VCaP (cell line): ENCODE measurements at regions not wholly inside any gene's neighbourhood (a gene's known extent, or its start where the extent isn't known, plus 50 kb on each side); places are given as distances from the start of the nearest gene placed in this dataset.
A peak's percentile ranks its signal among the peaks of the same experiment; 100 is the strongest.
"Not testable (repeated sequence)": the region's sequence is repeated elsewhere in the genome, so short reads cannot be mapped to it uniquely, and the experiment has no call there.

Experiments
- H3K27ac ChIP-seq: fragments of 450-650 bp; 2 replicates; pipeline ENCODE4 v1.5.1; 2017
- TF ChIP-seq, protein P1 (sequence below): fragments of 450-650 bp; conservative IDR thresholded peaks from 2 replicates; pipeline ENCODE4 v1.5.1; 2017; ENCODE audit warnings: mild to moderate bottlenecking, moderate library complexity

GRCh38 chr7:142520885-142521284 lies 228.4 kb upstream of the PRSS1 start:
- H3K27ac ChIP-seq, result not testable (repeated sequence)
- TF ChIP-seq, protein P1, sequence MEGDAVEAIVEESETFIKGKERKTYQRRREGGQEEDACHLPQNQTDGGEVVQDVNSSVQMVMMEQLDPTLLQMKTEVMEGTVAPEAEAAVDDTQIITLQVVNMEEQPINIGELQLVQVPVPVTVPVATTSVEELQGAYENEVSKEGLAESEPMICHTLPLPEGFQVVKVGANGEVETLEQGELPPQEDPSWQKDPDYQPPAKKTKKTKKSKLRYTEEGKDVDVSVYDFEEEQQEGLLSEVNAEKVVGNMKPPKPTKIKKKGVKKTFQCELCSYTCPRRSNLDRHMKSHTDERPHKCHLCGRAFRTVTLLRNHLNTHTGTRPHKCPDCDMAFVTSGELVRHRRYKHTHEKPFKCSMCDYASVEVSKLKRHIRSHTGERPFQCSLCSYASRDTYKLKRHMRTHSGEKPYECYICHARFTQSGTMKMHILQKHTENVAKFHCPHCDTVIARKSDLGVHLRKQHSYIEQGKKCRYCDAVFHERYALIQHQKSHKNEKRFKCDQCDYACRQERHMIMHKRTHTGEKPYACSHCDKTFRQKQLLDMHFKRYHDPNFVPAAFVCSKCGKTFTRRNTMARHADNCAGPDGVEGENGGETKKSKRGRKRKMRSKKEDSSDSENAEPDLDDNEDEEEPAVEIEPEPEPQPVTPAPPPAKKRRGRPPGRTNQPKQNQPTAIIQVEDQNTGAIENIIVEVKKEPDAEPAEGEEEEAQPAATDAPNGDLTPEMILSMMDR, result peak; percentile 68

GRCh38 chr7:142520455-142520854 lies 228.8 kb upstream of the PRSS1 start:
- not testable (repeated sequence) for H3K27ac ChIP-seq

- no peak overlapping the region for H3K27ac ChIP-seq
These were observed 229.9 kb upstream of the PRSS1 start for GRCh38 chr7:142519079-142520078.

GRCh38 chr7:142516038-142516501 lies 233.2 kb upstream of the PRSS1 start:
- TF ChIP-seq, protein P1, result peak; percentile 87
- no peak overlapping the region; the same call in 1 of the 2 replicates for H3K27ac ChIP-seq

More at GRCh38 chr7:142519079-142520078, 229.9 kb upstream of the PRSS1 start:
- TF ChIP-seq, protein P1, result no peak

DNA sequence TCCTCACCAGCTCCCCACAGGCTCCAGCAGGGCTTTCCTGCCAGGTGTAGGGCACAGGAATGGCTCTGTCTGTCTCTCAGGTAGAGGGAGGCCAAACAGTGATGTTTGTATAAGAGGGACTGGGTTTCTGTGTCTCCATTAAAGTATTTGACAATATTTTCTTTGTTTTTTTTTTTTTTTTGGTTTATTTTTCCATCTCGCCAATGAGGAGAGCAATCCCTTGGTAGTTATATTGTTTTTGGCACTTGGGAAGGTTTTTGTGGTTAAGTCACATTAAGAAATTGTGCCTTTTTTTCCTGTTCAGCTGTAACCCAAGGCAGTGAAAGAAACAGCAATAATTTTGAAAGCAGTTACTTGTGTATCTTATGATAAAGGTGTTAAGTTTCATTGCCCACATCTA lies 234.6 kb upstream of the PRSS1 start:
- H3K27ac ChIP-seq, result not testable (repeated sequence)

GRCh38 chr7:142513178-142513955 lies 235.9 kb upstream of the PRSS1 start:
- TF ChIP-seq, protein P1, result no peak

DNA sequence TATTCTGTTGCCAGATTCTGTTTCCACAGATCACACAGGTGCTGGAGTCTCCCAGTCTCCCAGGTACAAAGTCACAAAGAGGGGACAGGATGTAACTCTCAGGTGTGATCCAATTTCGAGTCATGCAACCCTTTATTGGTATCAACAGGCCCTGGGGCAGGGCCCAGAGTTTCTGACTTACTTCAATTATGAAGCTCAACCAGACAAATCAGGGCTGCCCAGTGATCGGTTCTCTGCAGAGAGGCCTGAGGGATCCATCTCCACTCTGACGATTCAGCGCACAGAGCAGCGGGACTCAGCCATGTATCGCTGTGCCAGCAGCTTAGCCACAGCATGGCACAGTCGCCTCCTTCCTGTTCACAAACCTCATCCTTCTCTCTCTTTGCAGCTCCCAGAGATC lies 237.5 kb upstream of the PRSS1 start:
- TF ChIP-seq, protein P1, result no peak
- H3K27ac ChIP-seq, result no peak overlapping the region

More at GRCh38 chr7:142513178-142513955, 235.9 kb upstream of the PRSS1 start:
- H3K27ac ChIP-seq, result no peak overlapping the region

- no peak overlapping the region for H3K27ac ChIP-seq
- TF ChIP-seq, protein P1, result no peak
These were observed 237.9 kb upstream of the PRSS1 start for GRCh38 chr7:142511374-142511773.

GRCh38 chr7:142509235-142509634 lies 240.0 kb upstream of the PRSS1 start:
- not testable (repeated sequence) for H3K27ac ChIP-seq
